ENCODE measurements at regions not wholly inside any gene's neighbourhood (a gene's known extent, or its start where the extent isn't known, plus 50 kb on each side); places are given as distances from the start of the nearest gene placed in this dataset.
"Not testable (repeated sequence)": the region's sequence is repeated elsewhere in the genome, so short reads cannot be mapped to it uniquely, and the experiment has no call there.

GRCh38 chr11:90330632-90331031 is 107.8 kb upstream of the CHORDC1 start:
- no peak for DNase-seq

DNA sequence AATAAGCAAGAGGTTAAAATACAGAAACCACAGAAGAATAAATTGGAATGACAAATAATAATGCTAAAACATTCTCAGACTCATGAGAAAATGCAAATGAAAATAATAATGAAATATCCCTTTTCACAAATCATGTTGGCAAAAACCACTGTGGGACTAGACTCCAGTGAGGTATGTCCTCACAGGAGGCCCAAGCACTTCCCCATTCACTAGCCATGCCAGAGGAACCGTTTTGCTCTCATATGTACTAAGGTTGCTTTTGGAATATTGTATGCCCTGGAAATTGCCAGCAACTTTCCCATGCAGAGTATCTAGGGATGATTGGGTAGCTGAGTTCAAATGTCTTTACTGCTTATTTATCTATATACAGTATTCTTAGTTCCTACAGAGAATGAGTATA is 106.2 kb upstream of the CHORDC1 start:
- no peak for DNase-seq

GRCh38 chr11:90326647-90327046 is 103.8 kb upstream of the CHORDC1 start:
- no peak for DNase-seq

DNA sequence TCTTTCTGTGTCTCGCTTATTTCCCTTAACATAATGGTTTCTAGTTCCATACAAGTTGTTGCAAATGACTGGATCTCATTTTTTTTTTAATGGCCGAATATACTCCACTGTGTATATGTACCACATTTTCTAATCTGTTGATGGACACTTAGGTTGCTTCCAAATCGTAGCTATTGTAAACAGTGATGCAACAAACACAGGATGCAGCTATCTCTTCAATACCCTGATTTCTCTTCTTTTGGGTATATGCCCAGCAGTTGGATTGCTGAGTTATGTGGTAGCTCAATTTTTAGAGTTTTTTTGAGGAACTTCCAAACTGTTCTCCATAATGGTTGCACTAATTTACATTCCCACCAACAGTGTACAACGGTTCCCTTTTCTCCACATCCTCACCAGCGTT is 100.4 kb upstream of the CHORDC1 start:
- DNase-seq = no peak

DNA sequence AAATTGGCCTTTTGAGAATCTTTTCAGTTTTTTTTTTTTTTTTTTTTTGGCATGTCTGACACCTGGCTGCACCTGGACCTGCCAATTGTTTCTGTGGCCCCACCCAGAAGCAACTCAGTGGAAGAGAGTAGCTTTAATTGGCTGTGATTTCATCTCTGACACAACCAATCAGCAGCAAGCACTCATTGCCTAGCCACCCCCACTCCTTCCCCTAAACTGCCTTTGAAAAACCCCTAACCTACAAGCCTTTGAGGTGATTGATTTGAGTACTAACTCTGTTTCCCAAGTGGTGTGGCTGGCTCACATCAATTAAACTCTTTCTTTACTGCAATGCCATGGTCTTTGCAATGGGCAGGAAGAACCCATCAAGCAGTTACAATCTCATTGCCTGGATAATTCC is 98.2 kb upstream of the CHORDC1 start:
- DNase-seq = no peak

- DNase-seq = no peak
These were observed 95.8 kb upstream of the CHORDC1 start for GRCh38 chr11:90318651-90319050.

DNA sequence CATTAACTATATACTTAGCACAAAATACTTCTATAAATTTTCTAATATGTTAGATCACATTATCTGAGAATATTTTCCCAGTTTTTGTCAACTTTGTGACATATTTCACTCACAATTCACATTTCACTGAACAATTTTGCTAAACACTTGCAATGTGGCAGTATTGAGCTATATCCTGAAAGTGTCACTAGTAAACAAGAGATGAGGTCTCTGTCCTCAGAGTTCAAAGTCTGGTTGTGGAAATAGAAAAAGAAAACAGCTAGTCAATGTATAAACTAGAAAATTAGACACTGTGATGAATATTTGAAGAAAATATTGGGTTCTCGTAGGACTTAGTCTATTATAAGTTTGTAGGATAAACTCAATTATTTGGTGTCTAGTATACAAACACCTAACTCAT is 87.4 kb upstream of the CHORDC1 start:
- no peak for DNase-seq

DNA sequence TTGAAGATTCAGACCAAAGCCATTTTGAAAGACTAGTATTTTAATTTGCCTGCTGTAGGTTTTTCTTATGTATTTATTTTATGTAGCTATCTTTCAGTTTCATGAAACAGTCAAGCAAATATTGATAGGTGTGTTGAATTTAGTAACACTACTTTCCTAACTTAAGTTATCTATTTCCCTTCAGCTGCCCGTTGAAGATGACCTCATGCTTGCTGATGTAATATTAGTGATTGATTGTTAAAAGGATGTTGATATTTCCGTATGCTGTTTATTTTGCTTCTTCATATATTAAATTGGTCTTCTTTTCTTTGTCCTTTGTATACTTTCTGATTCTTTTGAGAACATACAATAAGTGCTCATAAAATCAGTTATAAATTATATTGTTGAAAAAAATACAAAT is 86.8 kb upstream of the CHORDC1 start:
- no peak for DNase-seq

GRCh38 chr11:90294526-90294925 is 71.7 kb upstream of the CHORDC1 start:
- DNase-seq = no peak

- DNase-seq = no peak
These were observed 71.2 kb upstream of the CHORDC1 start for GRCh38 chr11:90294091-90294490.

GRCh38 chr11:90288212-90288821 is 65.5 kb upstream of the CHORDC1 start:
- no peak for DNase-seq

GRCh38 chr11:90286640-90287039 is 63.8 kb upstream of the CHORDC1 start:
- DNase-seq = no peak

DNA sequence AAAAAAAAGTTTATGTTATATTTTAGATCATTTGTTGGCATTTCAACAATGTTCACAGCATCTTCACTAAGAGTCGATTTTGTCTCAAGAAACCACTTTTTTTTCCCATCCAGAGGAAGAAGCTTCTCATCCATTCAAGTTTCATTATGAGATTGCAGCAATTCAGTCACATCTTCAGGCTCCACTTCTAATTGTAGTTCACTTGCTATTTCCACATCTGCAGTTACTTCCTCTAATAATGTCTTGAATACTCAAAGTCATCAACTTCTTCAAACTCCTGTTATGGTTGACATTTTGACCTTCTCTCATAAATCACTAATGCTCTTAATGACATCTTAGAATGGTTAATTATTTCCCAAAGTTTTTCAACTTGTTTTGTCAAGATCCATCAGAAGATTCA is 61.3 kb upstream of the CHORDC1 start:
- no peak for DNase-seq

DNA sequence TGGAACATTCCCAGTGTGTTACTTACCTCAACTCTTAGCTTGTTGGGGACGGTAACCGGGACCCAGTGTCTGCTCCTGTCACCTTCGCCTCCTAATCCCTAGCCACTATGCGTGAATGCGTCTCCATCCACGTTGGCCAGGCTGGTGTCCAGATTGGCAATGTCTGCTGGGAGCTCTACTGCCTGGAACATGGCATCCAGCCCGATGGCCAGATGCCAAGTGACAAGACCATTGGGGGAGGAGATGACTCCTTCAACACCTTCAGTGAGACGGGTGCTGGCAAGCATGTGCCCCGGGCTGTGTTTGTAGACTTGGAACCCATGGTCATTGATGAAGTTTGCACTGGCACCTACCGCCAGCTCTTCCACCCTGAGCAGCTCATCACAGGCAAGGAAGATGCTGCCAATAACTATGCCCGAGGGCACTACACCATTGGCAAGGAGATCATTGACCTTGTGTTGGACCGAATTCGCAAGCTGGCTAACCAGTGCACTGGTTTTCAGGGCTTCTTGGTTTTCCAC is 59.8 kb upstream of the CHORDC1 start:
- DNase-seq = not testable (repeated sequence)

DNA sequence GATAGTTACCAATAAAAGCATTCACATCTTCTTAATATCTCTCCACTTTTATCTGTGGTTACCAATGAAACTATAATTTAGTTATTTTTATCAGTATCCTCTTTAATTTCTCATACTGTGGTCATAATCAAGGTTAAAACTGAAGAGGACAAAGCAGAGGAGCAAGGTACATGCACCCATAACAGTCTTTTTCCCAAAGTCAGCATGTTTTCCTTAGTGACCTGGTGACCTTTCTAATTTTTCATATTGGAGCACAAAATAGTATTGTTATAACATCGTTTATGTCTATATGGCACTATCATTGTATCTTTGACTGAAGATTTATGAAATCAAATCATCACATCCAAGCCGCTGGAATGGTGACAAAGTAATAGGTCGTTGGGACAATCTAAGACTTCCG is 51.5 kb upstream of the CHORDC1 start:
- DNase-seq = no peak
